ENCODE measurements at regions not wholly inside any gene's neighbourhood (a gene's known extent, or its start where the extent isn't known, plus 50 kb on each side); places are given as distances from the start of the nearest gene placed in this dataset.
"Not testable (repeated sequence)": the region's sequence is repeated elsewhere in the genome, so short reads cannot be mapped to it uniquely, and the experiment has no call there.

- no peak for DNase-seq
Observed at GRCh38 chr13:104571161-104571892, 1505.1 kb upstream of the SLC10A2 start.

GRCh38 chr13:104567114-104567513 lies 1500.9 kb upstream of the SLC10A2 start:
- DNase-seq: no peak

DNA sequence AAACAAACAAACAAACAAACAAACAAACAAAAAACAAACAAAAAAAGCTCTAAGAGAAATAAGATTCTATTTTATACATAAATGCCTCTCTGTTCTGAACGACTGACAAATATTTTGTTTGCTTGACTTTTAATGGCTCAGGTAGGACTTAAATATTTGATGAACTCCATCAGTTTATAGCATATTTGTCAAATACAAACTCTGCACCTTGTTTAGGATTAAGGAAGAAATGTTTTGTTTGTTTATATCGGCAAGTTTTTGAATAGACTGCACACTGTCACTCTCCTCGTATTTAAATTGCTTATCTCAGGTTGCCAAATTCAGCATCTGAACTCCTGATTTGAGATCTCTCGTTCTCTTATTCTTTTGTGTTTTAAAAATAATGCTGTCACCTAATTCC lies 1499.7 kb upstream of the SLC10A2 start:
- no peak for DNase-seq

GRCh38 chr13:104553896-104554295 lies 1487.7 kb upstream of the SLC10A2 start:
- DNase-seq: no peak

GRCh38 chr13:104553186-104553585 lies 1487.0 kb upstream of the SLC10A2 start:
- no peak for DNase-seq

GRCh38 chr13:104534847-104535246 lies 1468.6 kb upstream of the SLC10A2 start:
- DNase-seq: no peak

- DNase-seq: no peak
Observed at GRCh38 chr13:104532132-104532531, 1465.9 kb upstream of the SLC10A2 start.

- no peak for DNase-seq
Observed at GRCh38 chr13:104530741-104531140, 1464.5 kb upstream of the SLC10A2 start.

GRCh38 chr13:104526561-104526960 lies 1460.3 kb upstream of the SLC10A2 start:
- no peak for DNase-seq

GRCh38 chr13:104525467-104525866 lies 1459.2 kb upstream of the SLC10A2 start:
- no peak for DNase-seq

GRCh38 chr13:104522235-104523072 lies 1456.2 kb upstream of the SLC10A2 start:
- DNase-seq: no peak

- DNase-seq: no peak
Observed at GRCh38 chr13:104510422-104510821, 1444.2 kb upstream of the SLC10A2 start.

DNA sequence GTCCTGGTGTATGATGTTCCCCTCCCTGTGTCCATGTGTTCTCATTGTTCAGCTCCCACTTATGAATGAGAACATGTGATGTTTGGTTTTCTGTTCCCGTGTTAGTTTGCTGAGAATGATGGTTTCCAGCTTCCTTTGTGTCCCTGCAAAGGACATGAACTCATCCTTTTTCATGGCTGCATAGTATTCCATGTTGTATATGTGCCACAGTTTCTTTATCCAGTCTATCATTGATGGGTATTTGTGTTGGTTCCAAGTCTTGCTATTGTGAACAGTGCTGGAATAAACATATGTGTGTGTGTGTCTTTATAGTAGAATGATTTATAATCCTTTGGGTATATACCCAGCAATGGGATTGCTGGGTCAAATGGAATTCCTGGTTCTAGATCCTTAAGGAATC lies 1427.3 kb upstream of the SLC10A2 start:
- not testable (repeated sequence) for DNase-seq

GRCh38 chr13:104491916-104492315 lies 1425.7 kb upstream of the SLC10A2 start:
- no peak for DNase-seq

DNA sequence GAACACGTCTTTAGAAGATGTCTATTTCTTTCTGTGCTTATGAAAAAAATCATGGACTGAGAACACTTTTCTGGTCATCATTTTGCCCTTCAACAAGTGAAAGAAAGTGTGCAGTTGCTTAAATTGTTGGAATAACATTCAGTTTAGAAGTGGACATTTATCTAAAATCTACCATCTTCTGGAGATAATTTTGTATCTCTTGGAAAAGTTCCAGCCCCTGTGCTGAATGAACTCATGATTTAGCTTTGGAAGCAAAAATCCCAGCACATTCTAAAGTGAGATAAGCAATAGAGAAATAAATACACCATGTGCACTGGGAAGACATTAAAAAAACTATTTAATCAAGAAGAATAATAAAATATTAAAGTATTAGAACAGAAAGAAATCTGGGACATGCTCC lies 1420.8 kb upstream of the SLC10A2 start:
- no peak for DNase-seq

DNA sequence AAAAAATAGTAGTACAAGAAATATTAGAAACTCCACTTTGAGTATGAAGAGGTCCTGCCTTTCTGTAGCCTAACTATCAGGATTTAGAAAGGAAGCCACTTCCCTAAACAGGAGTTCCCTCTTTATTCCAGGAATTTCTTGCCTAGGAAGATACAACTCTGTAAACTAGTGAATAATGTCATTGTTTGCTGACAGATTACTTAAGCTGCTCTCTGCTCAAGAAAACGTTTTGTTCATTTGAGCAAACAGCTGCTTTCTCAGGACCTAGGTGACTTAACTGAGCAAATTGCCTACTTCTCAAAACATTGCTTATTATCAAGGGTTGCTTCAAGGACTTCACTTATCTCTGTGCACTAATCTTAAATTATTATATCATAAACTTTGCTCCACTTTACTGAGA lies 1419.4 kb upstream of the SLC10A2 start:
- no peak for DNase-seq

DNA sequence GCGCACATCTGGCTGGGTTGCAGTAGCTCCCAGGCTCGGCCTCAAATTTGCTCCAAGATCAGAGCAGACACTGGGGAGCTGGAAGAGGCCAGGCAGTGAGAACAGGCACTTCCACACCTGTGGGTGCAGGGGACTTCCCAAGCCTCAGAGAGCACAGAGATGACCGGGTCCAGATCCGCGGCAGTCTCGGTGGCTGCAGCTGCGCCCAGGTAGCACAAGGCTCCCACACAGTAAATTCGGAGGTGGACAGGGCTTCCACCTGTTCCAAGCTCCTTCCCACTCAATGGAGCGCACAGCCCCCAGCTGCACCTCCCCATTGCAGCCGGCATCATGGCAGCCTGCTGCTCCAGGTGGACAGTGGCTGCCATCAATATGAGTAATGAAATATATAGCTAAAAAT lies 1417.4 kb upstream of the SLC10A2 start:
- no peak for DNase-seq

DNA sequence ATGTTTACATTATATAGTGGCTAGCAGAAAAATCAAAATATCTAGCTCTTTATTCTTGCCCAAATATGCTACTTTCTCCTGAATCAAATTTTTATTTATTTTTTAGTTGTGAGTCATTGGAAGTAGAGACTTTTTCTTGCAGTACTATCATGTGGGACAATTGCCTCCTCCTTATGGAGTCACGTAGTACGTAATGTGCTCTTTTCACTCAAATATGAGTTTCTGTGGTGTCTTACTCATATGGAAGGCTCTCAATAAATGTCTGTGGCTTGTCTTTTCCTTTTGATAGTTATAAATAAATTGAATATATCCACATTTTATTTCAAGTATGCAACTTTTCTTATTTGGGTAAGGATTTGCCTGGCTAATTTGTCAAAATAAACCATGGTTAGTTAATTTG lies 1411.0 kb upstream of the SLC10A2 start:
- no peak for DNase-seq

- DNase-seq: no peak
Observed at GRCh38 chr13:104473936-104474335, 1407.7 kb upstream of the SLC10A2 start.

DNA sequence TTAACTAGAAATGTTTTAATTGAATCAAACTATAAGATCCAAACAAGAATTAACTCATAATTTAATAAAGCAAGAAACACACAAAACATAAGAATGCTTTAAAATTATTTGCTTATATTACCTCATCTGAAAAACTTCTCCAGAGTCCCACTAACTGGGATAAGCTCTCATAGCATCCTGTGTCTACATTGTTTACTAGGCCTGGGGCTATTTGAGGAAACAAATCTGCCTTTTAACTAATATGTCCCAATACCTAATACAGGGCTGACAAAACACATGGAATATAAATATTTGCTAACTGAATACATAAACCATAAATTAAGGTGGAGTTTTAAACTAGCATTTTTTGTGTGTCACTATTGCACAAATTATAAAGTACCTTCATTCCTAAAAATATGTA lies 1399.8 kb upstream of the SLC10A2 start:
- DNase-seq: no peak

GRCh38 chr13:104461049-104461448 lies 1394.8 kb upstream of the SLC10A2 start:
- no peak for DNase-seq

DNA sequence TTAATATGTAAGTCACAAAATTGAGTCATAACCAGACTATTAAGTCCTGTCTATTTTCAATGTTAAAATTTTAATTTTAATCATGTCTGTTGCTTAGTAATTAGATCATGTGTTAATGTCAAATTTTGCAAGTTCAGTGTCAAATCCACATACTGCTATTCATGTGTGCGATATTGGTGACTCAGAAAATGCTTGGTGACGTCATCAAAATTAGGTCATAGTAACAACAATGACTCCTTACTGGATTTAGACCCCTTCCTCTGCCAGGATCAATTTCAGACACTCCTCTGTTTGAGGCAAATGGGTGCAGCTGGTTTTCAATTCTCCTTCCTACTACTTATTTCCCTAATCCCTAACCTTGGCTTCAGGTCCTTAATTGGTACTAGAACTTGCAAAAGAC lies 1394.3 kb upstream of the SLC10A2 start:
- DNase-seq: no peak

DNA sequence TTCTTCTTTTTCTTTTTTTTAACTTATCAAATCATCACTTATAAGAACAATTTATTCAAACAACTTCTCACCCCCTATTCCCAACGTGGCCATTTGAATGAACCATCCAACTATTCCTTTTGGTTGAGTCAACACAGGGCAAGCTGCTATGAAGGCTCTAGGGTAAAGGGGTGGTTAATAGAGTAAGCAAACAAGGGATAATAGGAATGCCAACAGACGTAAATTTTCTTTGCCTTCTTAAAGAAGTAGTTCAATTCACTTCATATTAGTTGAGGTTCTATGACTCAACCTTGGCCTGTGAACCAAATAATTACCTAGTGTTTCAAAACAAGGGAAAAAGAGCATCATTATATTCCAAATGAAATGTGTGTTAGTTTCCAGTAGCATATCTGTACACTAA lies 1383.8 kb upstream of the SLC10A2 start:
- DNase-seq: no peak

- no peak for DNase-seq
Observed at GRCh38 chr13:104447348-104447747, 1381.1 kb upstream of the SLC10A2 start.

Measured in activated naive CD4-positive, alpha-beta T cell treated with anti-CD3 and anti-CD28 coated beads, Interleukin-2, amount 50 U/mL, for 16 hours (primary cell).